CD4-positive, alpha-beta T cell treated with Interleukin-17A for 1 hour (primary cell): ENCODE measurements at regions not wholly inside any gene's neighbourhood (a gene's known extent, or its start where the extent isn't known, plus 50 kb on each side); places are given as distances from the start of the nearest gene placed in this dataset.
A peak's percentile ranks its signal among the peaks of the same experiment; 100 is the strongest.

ENCODE experiments used
- DNase-seq: peaks from one replicate; pipeline ENCODE4 v3.0.0-alpha.2; 2020

DNA sequence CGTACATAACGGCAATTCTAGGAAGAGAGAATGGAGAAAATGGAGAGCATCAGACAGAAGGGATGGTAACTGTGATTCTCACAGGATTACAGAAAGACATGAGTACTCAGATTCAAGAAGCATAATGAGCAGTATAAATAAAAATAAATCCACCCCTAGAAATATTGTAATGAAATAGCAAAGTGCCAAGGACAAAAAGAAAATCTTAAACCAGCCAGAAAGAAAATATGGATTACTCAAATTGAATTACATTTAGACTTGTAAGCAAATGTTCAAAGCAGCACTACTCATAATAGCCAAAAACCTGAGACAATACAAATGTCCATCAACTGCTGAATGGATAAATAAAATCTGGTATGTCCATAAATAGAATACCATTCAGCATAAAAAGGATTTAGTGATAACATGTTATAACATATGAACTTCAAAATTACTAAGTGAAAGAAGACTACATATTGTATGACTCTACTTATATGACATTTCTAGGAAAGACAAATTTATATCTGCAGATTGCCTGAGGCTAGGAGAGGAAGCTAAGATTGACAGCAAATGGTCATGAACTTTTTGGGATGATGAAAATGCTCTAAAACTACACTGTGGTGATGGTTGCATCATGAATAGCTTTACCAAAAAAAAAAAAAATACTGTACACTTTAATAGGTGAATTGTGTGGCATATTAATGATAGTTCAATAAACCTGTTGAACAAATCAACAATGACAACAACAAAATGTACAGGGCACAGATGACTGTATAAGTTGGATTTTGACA, 63.4 kb upstream of the SPTBN1 start:
- DNase-seq = no peak

DNA sequence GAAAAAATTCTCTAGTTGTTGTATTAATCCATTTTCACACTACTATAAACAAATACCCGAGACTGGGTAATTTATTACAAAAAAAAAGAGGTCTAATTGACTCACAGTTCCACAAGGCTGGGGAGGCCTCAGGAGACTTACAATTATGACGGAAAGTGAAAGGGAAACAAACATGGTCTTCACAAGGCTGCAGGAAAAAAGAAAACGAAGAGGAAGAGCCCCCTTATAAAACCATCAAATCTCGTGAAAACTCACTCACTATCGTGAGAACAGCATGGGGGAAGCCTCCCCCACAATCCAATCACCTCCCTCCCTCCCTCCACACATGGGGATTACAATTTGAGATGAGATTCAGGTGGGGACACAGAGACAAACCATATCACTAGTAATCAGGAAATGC, 61.7 kb upstream of the SPTBN1 start:
- DNase-seq = peak; percentile 42

DNA sequence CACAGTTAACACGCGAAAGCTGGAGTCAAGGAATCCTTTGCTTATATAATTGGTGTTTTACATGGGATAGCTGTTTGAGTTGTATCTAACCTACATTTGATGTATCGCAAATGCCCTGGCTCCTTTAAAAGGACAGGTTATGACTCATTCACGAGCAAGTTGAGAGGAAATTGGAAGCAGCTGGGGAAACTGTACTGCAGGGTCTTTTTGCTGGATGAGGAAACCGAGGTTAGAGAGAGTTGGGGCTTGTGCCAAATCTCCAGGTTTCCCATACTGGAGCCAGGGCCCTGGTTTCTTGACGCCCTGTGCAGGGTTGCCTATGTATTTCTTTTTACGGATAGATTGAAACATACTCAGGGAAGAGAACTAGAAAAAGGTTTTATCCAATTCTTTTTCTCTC, 60.0 kb upstream of the SPTBN1 start:
- no peak for DNase-seq

GRCh38 chr2:54396798-54397197, 59.3 kb upstream of the SPTBN1 start:
- DNase-seq = no peak

- no peak for DNase-seq
Measured at GRCh38 chr2:54397426-54397825, 58.7 kb upstream of the SPTBN1 start.

DNA sequence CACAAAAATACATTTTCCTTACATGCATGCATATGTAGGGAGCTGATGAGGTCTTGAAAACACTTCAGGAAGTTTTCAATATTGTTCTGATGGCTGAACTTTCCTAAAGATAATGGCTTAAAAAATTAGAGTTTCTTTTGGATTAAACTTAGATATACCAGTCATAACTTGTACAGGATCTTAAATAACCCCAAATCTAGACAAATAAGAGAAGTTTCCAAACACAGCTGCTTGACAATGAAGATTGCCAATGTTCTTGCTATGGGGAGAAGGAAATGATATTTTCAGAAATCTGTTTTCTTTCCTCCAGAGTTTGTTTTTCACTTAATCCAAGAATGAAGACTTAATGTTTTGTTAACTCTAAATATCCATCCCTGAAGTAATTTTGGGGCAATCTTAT, 54.6 kb upstream of the SPTBN1 start:
- DNase-seq = no peak

DNA sequence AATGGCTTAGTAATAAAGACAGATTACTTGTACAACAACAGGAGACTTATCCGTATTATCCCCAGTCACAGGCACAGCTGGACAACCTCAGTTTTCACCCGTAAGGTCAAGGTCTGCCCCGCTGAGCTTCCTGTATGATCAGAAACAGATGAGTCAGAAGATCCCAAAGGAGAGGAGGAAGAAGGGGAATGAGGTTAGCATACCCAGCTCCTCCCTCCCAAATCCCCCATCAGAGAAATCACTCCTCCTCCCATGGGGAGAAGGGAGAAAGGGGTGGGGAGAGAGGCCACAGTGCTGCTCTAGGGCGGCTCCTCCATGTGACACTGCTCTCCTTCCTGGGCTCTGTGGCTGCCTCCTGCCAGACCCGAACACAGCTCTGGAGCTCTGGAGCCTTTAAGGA, 53.8 kb upstream of the SPTBN1 start:
- no peak for DNase-seq

DNA sequence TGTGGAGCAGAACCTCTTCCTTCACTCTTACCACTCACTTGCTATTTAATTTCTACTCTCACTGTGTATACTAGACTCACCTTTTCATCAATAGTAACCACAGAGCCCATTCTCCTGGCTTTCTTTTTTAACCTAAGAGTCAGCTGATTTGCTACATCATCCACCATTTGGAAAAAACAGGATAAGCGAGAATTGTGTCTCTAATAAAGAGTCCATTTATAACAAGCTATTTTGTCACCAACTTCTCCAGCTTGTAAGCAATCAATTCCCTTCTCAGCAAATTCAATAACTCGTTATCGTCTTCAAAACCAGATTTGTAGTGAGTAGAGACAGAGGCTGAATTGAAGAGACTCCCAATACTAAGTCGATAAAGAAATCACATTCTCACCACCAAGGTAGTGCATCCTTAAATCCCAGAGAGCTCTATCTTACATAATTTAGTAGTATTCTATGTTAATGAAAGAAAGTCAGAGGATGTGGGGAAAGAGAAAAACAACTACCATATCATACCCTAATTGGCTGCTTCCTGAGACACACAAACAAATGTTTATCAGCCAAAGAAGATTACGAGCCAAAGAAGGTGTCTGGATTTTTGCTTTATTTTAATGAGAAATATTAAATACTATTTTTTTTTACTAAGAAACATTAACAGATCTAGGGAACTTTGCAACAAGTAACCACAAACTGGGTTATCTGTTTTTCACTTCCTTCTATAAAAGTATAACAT, 52.5 kb upstream of the SPTBN1 start:
- DNase-seq = no peak

DNA sequence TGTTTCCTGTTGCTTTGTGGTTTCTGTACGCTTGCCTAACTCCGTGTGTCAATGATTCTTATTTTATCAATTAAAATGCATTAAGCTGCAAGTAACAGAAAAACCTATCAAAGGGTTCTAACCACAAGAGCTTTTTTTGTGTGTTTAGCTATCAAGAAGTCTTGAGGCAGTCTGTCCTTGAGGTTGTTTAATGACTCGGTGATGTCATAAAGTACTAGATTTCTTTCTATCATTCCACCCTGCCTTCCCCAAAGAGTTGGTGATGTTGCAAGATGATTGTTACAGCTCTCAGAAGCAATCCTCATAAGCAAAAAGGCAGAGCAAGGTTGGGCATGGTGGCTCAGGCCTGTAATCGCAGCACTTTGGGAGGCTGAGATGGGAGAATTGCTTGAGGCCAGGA, 51.9 kb upstream of the SPTBN1 start:
- DNase-seq = peak; percentile 1

DNA sequence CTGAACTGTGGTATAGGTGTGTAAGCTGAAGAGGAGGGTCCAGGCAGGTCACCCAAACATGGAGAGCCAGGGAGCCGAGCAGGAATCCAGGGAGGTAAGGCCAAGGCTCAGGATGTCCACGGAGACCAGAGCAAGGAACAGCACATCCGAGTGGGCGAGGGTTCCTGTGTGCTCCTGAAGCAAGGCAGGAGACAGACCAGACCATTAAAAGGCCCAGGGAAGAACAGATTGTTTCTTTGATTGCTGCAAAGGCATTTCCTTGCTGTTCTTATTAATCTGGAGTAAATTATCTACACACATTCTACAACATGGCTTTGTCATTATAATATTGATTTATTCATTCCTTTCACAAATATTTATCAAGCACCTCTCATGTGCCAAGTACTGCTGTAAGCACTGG, 50.1 kb upstream of the SPTBN1 start:
- no peak for DNase-seq
